CD4-positive, alpha-beta T cell treated with Interleukin-12 subunit alpha and Interleukin-12 subunit beta, for 1 hour (primary cell): ENCODE measurements at regions not wholly inside any gene's neighbourhood (a gene's known extent, or its start where the extent isn't known, plus 50 kb on each side); places are given as distances from the start of the nearest gene placed in this dataset.
"Not testable (repeated sequence)": the region's sequence is repeated elsewhere in the genome, so short reads cannot be mapped to it uniquely, and the experiment has no call there.

Experiments
- DNase-seq: peaks from one replicate; pipeline ENCODE4 v3.0.0-alpha.2; 2020

- no peak for DNase-seq
These were observed 121.0 kb upstream of the SULF2 start for GRCh38 chr20:47906348-47906660.

GRCh38 chr20:47905628-47906347, 120.5 kb upstream of the SULF2 start:
- DNase-seq = no peak

- DNase-seq = not testable (repeated sequence)
These were observed 117.7 kb upstream of the SULF2 start for GRCh38 chr20:47903009-47903408.

- not testable (repeated sequence) for DNase-seq
These were observed 114.0 kb upstream of the SULF2 start for GRCh38 chr20:47899313-47899712.

- no peak for DNase-seq
These were observed 112.2 kb upstream of the SULF2 start for GRCh38 chr20:47897461-47897860.

GRCh38 chr20:47892681-47893080, 107.4 kb upstream of the SULF2 start:
- DNase-seq = not testable (repeated sequence)

- not testable (repeated sequence) for DNase-seq
These were observed 105.4 kb upstream of the SULF2 start for GRCh38 chr20:47890708-47891107.

GRCh38 chr20:47889751-47890150, 104.5 kb upstream of the SULF2 start:
- not testable (repeated sequence) for DNase-seq

- no peak for DNase-seq
These were observed 103.1 kb upstream of the SULF2 start for GRCh38 chr20:47888351-47888750.

GRCh38 chr20:47887477-47888080, 102.3 kb upstream of the SULF2 start:
- DNase-seq = no peak

- no peak for DNase-seq
These were observed 101.8 kb upstream of the SULF2 start for GRCh38 chr20:47887064-47887463.

GRCh38 chr20:47886454-47887041, 101.3 kb upstream of the SULF2 start:
- no peak for DNase-seq

GRCh38 chr20:47885909-47886453, 100.7 kb upstream of the SULF2 start:
- no peak for DNase-seq

- DNase-seq = not testable (repeated sequence)
These were observed 98.7 kb upstream of the SULF2 start for GRCh38 chr20:47883940-47884339.

- no peak for DNase-seq
These were observed 97.9 kb upstream of the SULF2 start for GRCh38 chr20:47883186-47883585.

- no peak for DNase-seq
These were observed 94.5 kb upstream of the SULF2 start for GRCh38 chr20:47879771-47880170.

- no peak for DNase-seq
These were observed 93.3 kb upstream of the SULF2 start for GRCh38 chr20:47878601-47879027.

GRCh38 chr20:47876311-47877088, 91.2 kb upstream of the SULF2 start:
- DNase-seq = no peak

GRCh38 chr20:47875297-47876025, 90.2 kb upstream of the SULF2 start:
- DNase-seq = no peak

- no peak for DNase-seq
These were observed 87.1 kb upstream of the SULF2 start for GRCh38 chr20:47872341-47872740.

GRCh38 chr20:47870475-47870874, 85.2 kb upstream of the SULF2 start:
- DNase-seq = no peak

GRCh38 chr20:47868744-47869143, 83.5 kb upstream of the SULF2 start:
- DNase-seq = no peak

GRCh38 chr20:47868236-47868635, 83.0 kb upstream of the SULF2 start:
- DNase-seq = no peak
